Activated B cell treated with CpG ODN at 0.5 μM for 24 hours (primary cell): ENCODE measurements at regions not wholly inside any gene's neighbourhood (a gene's known extent, or its start where the extent isn't known, plus 50 kb on each side); places are given as distances from the start of the nearest gene placed in this dataset.

Experiments used
- ATAC-seq: fragments of 200-7000 bp; cut with Tn5 transposase; one replicate; pipeline ENCODE4 v1.10.0; 2021; ENCODE audit warnings: low read depth, mild to moderate bottlenecking, moderate library complexity
- CTCF ChIA-PET: fragments of 350-600 bp; sonication (Branson Sonifier 250); formaldehyde crosslinking; loops from one replicate; lab custom pipeline; 2021; ENCODE audit warnings: antibody characterized with exemption; lab: Charles Lee
- POLR2A ChIA-PET: fragments of 350-600 bp; sonication (Branson Sonifier 250); formaldehyde crosslinking; loops from one replicate; lab custom pipeline; 2021; ENCODE audit warnings: antibody characterized with exemption; lab: Charles Lee
- DNase-seq: peaks from one replicate; pipeline ENCODE4 v3.0.0; 2022
- H3K27ac Mint-ChIP-seq: one replicate; pipeline ENCODE4 v1.8.0; 2020; ENCODE audit warnings: mixed read lengths
- H3K27me3 Mint-ChIP-seq: one replicate; pipeline ENCODE4 v1.8.0; 2021; ENCODE audit warnings: mixed read lengths
- H3K36me3 Mint-ChIP-seq: one replicate; pipeline ENCODE4 v1.8.0; 2021; ENCODE audit warnings: low read depth, mixed read lengths
- H3K4me1 Mint-ChIP-seq: one replicate; pipeline ENCODE4 v1.8.0; 2021; ENCODE audit warnings: mixed read lengths
- H3K4me3 Mint-ChIP-seq: one replicate; pipeline ENCODE4 v1.8.0; 2020; ENCODE audit warnings: mild to moderate bottlenecking, mixed read lengths
- H3K9me3 Mint-ChIP-seq: one replicate; pipeline ENCODE4 v1.8.0; 2020; ENCODE audit warnings: mixed read lengths
- intact Hi-C: fragments of 100-400 bp; cut with micrococcal nuclease; formaldehyde crosslinking; loops from one replicate; pipeline ENCODE4 v1.15.1; 2024
- TF ChIP-seq, protein P1 (sequence below): fragments of 200-600 bp; IDR thresholded peaks from one replicate; pipeline ENCODE4 v1.8.0; 2022; ENCODE audit warnings: antibody characterized with exemption, mild to moderate bottlenecking

DNA sequence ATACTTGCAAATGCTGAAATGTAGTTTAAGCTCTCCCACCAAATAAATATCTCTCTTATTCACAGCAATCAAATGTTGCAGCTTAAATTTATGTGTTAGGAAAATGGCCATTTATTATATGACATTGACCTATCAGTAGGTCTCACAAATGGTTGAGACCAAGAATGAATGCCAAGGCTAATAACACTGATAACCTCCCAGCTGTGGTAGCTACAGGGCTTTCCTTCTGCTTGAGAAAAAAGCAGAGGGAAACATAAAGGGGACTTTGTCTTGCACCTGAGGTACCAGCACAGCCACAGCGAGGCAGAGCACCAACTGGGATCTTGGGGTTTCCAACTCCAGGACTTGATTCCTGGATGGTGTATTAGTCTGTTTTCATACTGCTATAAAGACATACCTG lies 73.1 kb upstream of the TTC14 start:
- intact Hi-C loops: no loop called here
- Mint-ChIP-seq H3K4me1 (no peaks in the 10 kb centered on the region), H3K9me3 (peaks cover 2% of the 10 kb centered on the region), H3K27me3 (no peaks in the 10 kb centered on the region), H3K27ac (no peak overlapping the region), H3K4me3 (no peak overlapping the region), H3K36me3 (no peaks in the 10 kb centered on the region)
- ATAC-seq: no peak
- CTCF ChIA-PET: no interaction called here
- POLR2A ChIA-PET: no interaction called here
- DNase-seq: no peak
- TF ChIP-seq, protein P1, sequence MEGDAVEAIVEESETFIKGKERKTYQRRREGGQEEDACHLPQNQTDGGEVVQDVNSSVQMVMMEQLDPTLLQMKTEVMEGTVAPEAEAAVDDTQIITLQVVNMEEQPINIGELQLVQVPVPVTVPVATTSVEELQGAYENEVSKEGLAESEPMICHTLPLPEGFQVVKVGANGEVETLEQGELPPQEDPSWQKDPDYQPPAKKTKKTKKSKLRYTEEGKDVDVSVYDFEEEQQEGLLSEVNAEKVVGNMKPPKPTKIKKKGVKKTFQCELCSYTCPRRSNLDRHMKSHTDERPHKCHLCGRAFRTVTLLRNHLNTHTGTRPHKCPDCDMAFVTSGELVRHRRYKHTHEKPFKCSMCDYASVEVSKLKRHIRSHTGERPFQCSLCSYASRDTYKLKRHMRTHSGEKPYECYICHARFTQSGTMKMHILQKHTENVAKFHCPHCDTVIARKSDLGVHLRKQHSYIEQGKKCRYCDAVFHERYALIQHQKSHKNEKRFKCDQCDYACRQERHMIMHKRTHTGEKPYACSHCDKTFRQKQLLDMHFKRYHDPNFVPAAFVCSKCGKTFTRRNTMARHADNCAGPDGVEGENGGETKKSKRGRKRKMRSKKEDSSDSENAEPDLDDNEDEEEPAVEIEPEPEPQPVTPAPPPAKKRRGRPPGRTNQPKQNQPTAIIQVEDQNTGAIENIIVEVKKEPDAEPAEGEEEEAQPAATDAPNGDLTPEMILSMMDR: no peak

- Mint-ChIP-seq H3K36me3 (no peaks in the 10 kb centered on the region), H3K4me3 (no peak overlapping the region), H3K4me1 (no peaks in the 10 kb centered on the region), H3K27ac (no peak overlapping the region), H3K27me3 (no peaks in the 10 kb centered on the region), H3K9me3 (peaks cover 2% of the 10 kb centered on the region)
- intact Hi-C loops: no loop called here
- TF ChIP-seq, protein P1: no peak
- POLR2A ChIA-PET: no interaction called here
- ATAC-seq (no peak), DNase-seq (no peak)
- CTCF ChIA-PET: no interaction called here
Measured at GRCh38 chr3:180529778-180530177, 72.2 kb upstream of the TTC14 start.

DNA sequence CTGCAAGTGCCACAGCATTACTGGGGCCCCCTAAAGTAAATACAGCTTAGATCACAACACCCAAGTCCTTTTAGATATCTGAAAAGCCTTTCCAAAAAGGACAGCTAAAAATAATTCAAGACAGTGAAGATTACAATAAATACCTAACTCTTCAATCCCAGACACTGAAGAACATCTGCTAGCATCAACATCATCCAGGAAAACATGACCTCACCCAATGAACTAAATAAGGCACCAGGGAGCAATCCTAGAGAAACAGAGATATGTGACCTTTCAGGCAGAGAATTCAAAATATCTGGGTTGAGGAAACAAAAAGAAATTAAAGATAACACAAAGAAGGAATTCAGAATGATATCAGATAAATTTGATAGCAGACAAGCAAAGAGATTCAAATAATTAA lies 71.7 kb upstream of the TTC14 start:
- ChIA-PET CTCF (no interaction called here), POLR2A (no interaction called here)
- H3K27ac Mint-ChIP-seq: no peak overlapping the region
- no peaks in the 10 kb centered on the region for H3K36me3 Mint-ChIP-seq
- DNase-seq (no peak), ATAC-seq (no peak)
- H3K27me3 Mint-ChIP-seq: no peaks in the 10 kb centered on the region
- H3K9me3 Mint-ChIP-seq: peaks cover 2% of the 10 kb centered on the region
- H3K4me1 Mint-ChIP-seq: no peaks in the 10 kb centered on the region
- no peak overlapping the region for H3K4me3 Mint-ChIP-seq
- TF ChIP-seq, protein P1: no peak
- intact Hi-C loops: no loop called here

GRCh38 chr3:180531303-180532278 lies 70.4 kb upstream of the TTC14 start:
- H3K27me3 Mint-ChIP-seq: no peaks in the 10 kb centered on the region
- ChIA-PET CTCF (no interaction called here), POLR2A (no interaction called here)
- TF ChIP-seq, protein P1: no peak
- ATAC-seq: no peak
- H3K36me3 Mint-ChIP-seq: no peaks in the 10 kb centered on the region
- H3K9me3 Mint-ChIP-seq: no peaks in the 10 kb centered on the region
- no peak for DNase-seq
- H3K4me1 Mint-ChIP-seq: no peaks in the 10 kb centered on the region
- no peak overlapping the region for H3K4me3 Mint-ChIP-seq
- H3K27ac Mint-ChIP-seq: no peak overlapping the region
- intact Hi-C loops: no loop called here

DNA sequence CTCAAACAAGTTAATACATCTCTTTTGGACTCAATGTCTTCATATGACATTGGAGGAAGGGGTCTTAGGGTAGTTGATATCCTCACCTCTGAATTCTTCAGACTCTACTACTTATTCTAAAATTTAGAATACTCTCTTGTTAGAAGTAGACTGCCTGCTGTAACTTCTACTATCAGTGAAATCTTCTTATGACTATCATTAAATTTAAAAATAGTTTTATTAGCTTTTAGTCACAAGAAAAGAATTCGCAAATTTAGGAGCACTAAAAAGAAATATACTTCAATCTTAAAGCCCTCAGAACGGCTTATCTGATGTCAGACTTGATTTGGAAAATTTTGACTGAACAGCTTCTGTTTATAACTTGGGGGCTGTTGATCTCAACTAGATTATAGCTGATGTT lies 67.1 kb upstream of the TTC14 start:
- no peaks in the 10 kb centered on the region for H3K36me3 Mint-ChIP-seq
- peaks cover 14% of the 10 kb centered on the region for H3K9me3 Mint-ChIP-seq
- CTCF ChIA-PET: no interaction called here
- DNase-seq: no peak
- no peak overlapping the region for H3K4me3 Mint-ChIP-seq
- ATAC-seq: no peak
- H3K4me1 Mint-ChIP-seq: no peaks in the 10 kb centered on the region
- TF ChIP-seq, protein P1: no peak
- H3K27ac Mint-ChIP-seq: no peak overlapping the region
- intact Hi-C loops: no loop called here
- POLR2A ChIA-PET: no interaction called here
- no peaks in the 10 kb centered on the region for H3K27me3 Mint-ChIP-seq
